ENCODE measurements at regions not wholly inside any gene's neighbourhood (a gene's known extent, or its start where the extent isn't known, plus 50 kb on each side); places are given as distances from the start of the nearest gene placed in this dataset.

GRCh38 chr3:77889616-77890015, 849.7 kb downstream of the ROBO2 start:
- TF ChIP-seq POLR2A (IDR thresholded peaks at IDR 0.05) (no peak), CTCF (IDR thresholded peaks at IDR 0.05) (no peak)
- no peak overlapping the region for H3K27ac ChIP-seq
- DNase-seq = no peak
- intact Hi-C loops (cut with DNase I) = no loop called here
- peaks cover 0 to 6% (median 0%) of the 10 kb centered on the region in 3 donors for H3K9me3 ChIP-seq (replicated peaks in 1 of 3)
- H3K27me3 ChIP-seq = no peaks in the 10 kb centered on the region
- 83 to 89% (median 84%) methylated on average over 3 of the region's 3 CpGs for WGBS, 4 donors
- no peaks in the 10 kb centered on the region for H3K4me1 ChIP-seq (replicated peaks in 1 of 2)
- H3K4me3 ChIP-seq = no peak overlapping the region
- H3K36me3 ChIP-seq (replicated peaks in 1 of 2) = no peaks in the 10 kb centered on the region

- no peaks in the 10 kb centered on the region for H3K4me1 ChIP-seq (replicated peaks in 1 of 2)
- H3K27me3 ChIP-seq = no peaks in the 10 kb centered on the region
- no peaks in the 10 kb centered on the region for H3K36me3 ChIP-seq (replicated peaks in 1 of 2)
- TF ChIP-seq POLR2A (IDR thresholded peaks at IDR 0.05) (no peak), CTCF (IDR thresholded peaks at IDR 0.05) (no peak)
- intact Hi-C loops (cut with DNase I) = no loop called here
- DNase-seq = no peak
- H3K9me3 ChIP-seq (replicated peaks in 1 of 3) = no peaks in the 10 kb centered on the region
- no peak overlapping the region for H3K27ac ChIP-seq
- WGBS, 4 donors = 91 to 98% (median 94%) methylated on average over 1 of the region's 1 CpG
- no peak overlapping the region for H3K4me3 ChIP-seq
Measured at GRCh38 chr3:77898621-77899020, 858.7 kb downstream of the ROBO2 start.

GRCh38 chr3:77902675-77903074, 862.8 kb downstream of the ROBO2 start:
- Histone ChIP-seq H3K9me3 (replicated peaks in 1 of 3) (no peaks in the 10 kb centered on the region), H3K27ac (no peak overlapping the region), H3K27me3 (no peaks in the 10 kb centered on the region), H3K4me1 (replicated peaks in 1 of 2) (no peaks in the 10 kb centered on the region), H3K36me3 (replicated peaks in 1 of 2) (no peaks in the 10 kb centered on the region), H3K4me3 (no peak overlapping the region)
- intact Hi-C loops (cut with DNase I) = no loop called here
- WGBS, 4 donors = 23 to 46% (median 36%) methylated on average over 1 of the region's 1 CpG
- TF ChIP-seq POLR2A (IDR thresholded peaks at IDR 0.05) (no peak), CTCF (IDR thresholded peaks at IDR 0.05) (no peak)
- no peak for DNase-seq

- H3K27ac ChIP-seq = no peak overlapping the region
- intact Hi-C loops (cut with DNase I) = no loop called here
- DNase-seq = no peak
- no peaks in the 10 kb centered on the region for H3K36me3 ChIP-seq (replicated peaks in 1 of 2)
- H3K27me3 ChIP-seq = no peaks in the 10 kb centered on the region
- no peak for TF ChIP-seq POLR2A (IDR thresholded peaks at IDR 0.05)
- TF ChIP-seq CTCF (IDR thresholded peaks at IDR 0.05) = no peak
- H3K4me3 ChIP-seq = no peak overlapping the region
- 74 to 79% (median 76%) methylated on average over 3 of the region's 3 CpGs for WGBS, 4 donors
- no peaks in the 10 kb centered on the region for H3K9me3 ChIP-seq (replicated peaks in 1 of 3)
- H3K4me1 ChIP-seq (replicated peaks in 1 of 2) = no peaks in the 10 kb centered on the region
Measured at GRCh38 chr3:77906102-77906709, 866.3 kb downstream of the ROBO2 start.

Measured in adrenal gland (tissue), 9 donors.